ENCODE measurements at regions not wholly inside any gene's neighbourhood (a gene's known extent, or its start where the extent isn't known, plus 50 kb on each side); places are given as distances from the start of the nearest gene placed in this dataset.

- TF ChIP-seq CTCF (IDR thresholded peaks at IDR 0.05) (no peak), POLR2AphosphoS5 (IDR thresholded peaks at IDR 0.05) (no peak), EP300 (IDR thresholded peaks at IDR 0.05) (no peak)
Observed at GRCh38 chr11:19614370-19614940, 98.2 kb upstream of the NAV2 start.

Data from gastroesophageal sphincter (tissue), 3 donors.